GM19467 (cell line): ENCODE measurements at regions not wholly inside any gene's neighbourhood (a gene's known extent, or its start where the extent isn't known, plus 50 kb on each side); places are given as distances from the start of the nearest gene placed in this dataset.

Experiments used
- ATAC-seq: cut with Tn5 transposase; IDR thresholded peaks from one replicate; pipeline ENCODE4 v1.9.1; 2021; ENCODE audit warnings: mild to moderate bottlenecking, moderate library complexity; ENCODE audit not compliant: unreplicated experiment

DNA sequence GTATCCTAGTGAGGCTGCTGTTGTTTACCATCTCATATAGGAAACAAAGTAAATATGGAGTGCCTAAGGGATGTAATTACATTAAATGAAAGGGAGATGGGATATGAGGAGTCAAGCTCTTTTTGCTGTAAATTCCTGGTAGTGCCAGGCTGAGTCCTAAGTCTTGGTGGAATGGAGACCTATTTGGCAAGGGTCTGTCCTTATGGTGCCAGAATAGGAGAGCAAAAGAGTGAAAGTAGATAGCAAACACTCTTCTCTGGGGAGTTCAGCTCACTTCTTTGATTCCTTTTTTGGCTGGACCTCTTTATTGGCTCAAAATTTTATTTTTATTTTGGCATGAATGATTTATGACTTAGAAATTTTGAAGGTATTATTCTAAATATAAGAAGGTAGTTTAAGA lies 380.8 kb downstream of the TMEM232 start:
- ATAC-seq = no peak

DNA sequence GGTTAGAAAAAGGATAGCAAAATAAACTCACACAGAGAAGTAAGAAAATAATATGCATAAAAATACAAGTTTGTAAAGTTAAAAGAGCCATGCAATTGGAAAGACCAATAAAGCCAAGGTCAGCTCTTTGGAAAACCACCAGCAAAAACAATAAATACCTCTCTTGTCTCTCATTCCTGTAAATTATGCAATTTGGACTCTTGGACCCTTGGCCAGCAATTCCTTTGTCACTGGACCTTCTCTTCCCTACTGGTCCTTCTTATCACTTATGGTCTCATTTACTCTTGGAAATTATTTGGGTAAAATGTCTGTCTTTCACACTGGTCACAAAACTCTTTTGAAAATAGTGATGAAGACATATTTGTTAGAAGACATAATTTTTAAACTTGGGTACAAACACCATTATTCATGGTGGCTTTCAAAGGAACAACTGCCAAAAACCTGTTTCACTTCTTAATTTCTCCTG lies 379.5 kb downstream of the TMEM232 start:
- no peak for ATAC-seq

DNA sequence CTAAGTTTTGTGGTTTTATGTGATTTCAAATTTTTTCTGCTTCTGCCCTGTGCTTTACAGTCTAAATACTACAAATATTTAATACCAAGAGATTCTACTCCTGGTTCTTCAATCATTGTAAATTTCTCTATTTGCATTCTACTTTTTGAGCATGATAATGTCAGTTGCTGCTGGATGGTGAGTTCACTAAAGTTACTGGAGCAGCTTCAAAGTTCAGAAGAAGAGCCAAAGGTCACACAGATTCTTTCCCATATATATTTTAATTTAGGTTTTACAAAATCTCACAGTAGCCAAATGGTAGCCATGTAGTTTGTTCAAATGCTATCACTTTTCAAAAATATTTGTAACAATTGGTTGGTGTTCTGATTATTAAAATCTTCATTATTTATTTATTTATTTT lies 378.7 kb downstream of the TMEM232 start:
- ATAC-seq = no peak

GRCh38 chr5:110351430-110351829 lies 375.0 kb downstream of the TMEM232 start:
- ATAC-seq = no peak

DNA sequence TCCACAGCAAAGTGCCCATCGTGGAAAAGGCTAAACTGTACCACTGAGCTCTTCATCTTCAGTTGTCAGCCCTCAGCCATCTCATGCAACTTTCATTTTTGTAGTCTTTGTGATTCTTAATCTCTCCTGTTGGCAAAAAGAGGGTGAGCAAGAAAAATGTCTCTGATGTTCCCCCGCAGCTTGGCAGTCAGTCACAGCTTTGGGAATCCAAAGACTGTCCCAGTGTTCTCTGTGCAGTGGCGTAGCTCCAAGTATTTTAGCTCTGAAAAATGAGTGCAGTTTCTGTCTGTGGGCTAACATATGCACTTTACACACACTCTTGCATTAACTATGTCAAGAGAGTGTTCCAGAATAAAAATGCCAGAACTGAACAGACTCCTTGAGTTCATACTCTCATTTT lies 372.2 kb downstream of the TMEM232 start:
- ATAC-seq = no peak

DNA sequence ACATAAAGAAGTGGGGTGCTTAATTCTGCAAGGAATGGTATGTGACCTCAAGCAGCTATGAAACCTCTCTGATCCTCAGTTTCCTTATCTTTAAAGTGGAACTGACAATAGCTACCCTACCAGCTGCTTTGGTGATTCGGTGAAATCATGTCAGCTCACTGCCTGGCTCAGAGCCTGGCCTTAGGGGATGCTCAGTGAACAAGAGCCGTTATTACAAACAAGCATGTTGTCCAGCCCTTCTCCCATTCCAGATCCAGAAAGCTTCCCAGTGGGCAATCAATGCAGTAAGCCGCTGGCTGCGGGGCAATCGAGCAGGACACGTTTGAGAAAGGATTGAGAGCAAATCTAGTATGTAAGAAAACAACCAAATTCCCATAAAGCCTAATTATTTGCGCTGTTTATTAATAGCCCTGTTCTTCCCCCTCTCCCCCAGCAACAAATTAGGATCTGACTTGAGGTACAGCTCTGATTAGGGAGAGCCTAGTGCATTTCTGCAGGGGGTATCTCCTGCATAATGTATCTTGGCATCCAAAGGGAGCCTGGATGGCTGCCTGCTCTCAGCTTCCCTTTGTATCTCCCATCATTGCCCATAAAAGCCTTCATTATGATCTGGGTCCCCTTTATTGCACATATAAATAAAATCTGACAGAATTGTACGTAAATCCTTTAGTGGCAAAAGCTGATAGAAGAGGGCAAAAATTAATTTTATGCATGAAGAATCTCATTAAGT lies 371.4 kb downstream of the TMEM232 start:
- ATAC-seq = no peak

- no peak for ATAC-seq
Observed at GRCh38 chr5:110356677-110357076, 369.8 kb downstream of the TMEM232 start.

DNA sequence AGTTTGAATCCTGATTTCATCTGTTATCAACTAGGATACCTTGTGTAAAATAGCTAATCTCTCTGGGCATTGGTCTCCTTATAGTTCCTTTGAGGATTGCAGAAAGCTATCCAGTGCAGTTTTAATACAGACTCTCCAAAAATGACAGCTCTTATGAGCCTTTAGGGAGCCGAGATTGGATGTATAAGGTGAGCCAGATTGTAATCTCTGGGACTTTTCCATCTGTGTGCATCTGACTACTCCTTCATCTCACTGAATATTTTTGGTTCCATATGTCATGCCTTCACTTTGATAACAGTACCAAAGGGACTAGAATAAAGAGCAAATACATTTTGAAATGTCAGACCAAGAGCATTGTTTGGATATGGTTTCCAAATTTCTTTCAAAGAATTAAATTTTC lies 367.2 kb downstream of the TMEM232 start:
- no peak for ATAC-seq

DNA sequence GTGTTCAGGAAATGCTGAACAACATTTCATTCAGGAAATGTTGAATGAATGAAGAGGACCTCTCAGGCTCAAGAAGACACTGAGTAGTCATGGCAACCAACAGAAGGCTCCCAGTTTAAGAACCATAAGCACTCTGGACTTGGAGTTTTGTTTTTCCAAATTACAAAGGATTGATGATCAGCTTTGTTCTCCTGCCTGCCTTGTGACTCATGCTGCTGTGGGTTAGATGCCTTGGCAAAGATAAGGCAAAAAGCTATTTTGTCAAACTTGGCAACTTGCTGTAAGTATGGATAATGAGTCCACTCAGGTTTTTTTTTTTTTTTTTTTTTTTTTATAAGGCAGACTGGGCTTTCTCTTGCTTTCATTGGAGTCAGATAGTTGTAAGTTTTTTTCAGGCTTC lies 365.0 kb downstream of the TMEM232 start:
- ATAC-seq = no peak

DNA sequence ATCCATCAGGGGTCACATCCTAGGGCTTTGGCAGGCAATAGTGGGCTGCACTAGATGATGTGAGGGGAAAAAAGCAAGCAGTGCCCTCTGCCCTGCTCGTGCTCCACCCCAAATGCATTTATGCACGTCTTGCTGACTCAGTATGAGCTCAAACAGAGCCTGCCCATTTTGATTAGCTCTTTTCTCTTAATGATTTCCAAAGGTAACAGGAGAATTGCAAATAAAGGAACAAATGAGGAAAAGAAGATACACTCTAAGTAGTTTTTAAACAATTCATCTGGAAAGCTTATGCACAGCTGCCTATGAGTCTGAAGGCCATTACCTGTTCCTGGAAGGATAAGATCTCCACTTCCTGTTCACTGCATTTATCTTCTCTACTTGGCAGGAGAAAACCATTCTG lies 364.2 kb downstream of the TMEM232 start:
- no peak for ATAC-seq

- ATAC-seq = no peak
Observed at GRCh38 chr5:110366716-110367115, 359.8 kb downstream of the TMEM232 start.
